ENCODE measurements at regions not wholly inside any gene's neighbourhood (a gene's known extent, or its start where the extent isn't known, plus 50 kb on each side); places are given as distances from the start of the nearest gene placed in this dataset.

DNA sequence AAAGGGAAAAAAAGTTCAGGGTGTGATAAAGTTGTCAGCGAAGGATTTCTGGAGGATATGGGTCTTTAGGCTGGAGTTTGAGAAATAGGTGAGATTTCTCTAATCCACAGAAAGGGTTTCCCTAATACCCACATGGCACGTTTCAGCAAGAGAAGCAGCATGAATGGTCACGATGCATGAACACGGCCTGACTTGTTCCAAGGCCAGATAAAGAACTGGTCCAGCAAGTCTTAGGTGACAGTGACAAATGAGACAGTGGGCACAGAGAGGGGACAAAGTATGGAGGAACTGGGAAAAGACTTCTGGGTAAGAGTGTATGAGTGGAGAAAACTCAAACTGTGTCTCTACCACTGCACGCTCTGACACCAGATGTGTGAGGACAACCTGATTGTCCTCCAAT lies 262.0 kb upstream of the FOXQ1 start:
- H3K79me2 ChIP-seq (ENCODE audit: insufficient read depth, low read length): no peaks in the 10 kb centered on the region
- no peaks in the 10 kb centered on the region for H3K27me3 ChIP-seq (ENCODE audit: insufficient read depth, low read length)
- H3K4me2 ChIP-seq (ENCODE audit: insufficient read depth, low read length): no peak overlapping the region
- TF ChIP-seq CTCF (IDR thresholded peaks at IDR 0.05; ENCODE audit: extremely low read depth, low read depth, low read length): no peak
- no peaks in the 10 kb centered on the region for H3K4me1 ChIP-seq (ENCODE audit: insufficient read depth, low read length)
- no peak overlapping the region for H3K27ac ChIP-seq (ENCODE audit: low read depth, low read length)
- no peak for DNase-seq (ENCODE audit: insufficient read length, low spot score, missing footprints)
- no peaks in the 10 kb centered on the region for H3K9me3 ChIP-seq (ENCODE audit: low read depth, low read length)
- H2AFZ ChIP-seq (ENCODE audit: low read length): no peak overlapping the region
- H3K4me3 ChIP-seq (ENCODE audit: insufficient read depth, low read length): no peak overlapping the region
- H3K36me3 ChIP-seq (ENCODE audit: insufficient read depth, low read length): no peaks in the 10 kb centered on the region
- no peaks in the 10 kb centered on the region for H4K20me1 ChIP-seq (ENCODE audit: insufficient read depth, low read length)

DNA sequence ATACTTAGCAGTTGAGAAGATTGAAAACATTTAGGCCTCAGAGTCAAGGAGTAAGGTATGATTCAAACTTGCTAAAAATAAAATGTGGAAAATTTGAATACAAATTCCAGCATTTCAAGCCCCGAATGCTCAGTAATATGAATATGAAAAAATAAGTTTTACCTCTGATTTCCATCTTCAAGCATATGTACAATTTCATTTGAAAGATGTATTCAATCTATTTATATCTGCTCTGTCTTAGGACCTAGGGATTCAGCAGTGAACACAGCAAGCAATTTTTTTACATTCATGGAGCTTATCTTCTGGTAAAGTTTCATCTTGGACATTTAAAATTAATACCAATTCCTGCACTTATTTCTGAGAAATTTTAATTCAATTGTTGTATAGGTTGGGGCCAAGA lies 262.7 kb upstream of the FOXQ1 start:
- Histone ChIP-seq H3K27ac (ENCODE audit: low read depth, low read length) (no peak overlapping the region), H3K27me3 (ENCODE audit: insufficient read depth, low read length) (no peaks in the 10 kb centered on the region)

DNA sequence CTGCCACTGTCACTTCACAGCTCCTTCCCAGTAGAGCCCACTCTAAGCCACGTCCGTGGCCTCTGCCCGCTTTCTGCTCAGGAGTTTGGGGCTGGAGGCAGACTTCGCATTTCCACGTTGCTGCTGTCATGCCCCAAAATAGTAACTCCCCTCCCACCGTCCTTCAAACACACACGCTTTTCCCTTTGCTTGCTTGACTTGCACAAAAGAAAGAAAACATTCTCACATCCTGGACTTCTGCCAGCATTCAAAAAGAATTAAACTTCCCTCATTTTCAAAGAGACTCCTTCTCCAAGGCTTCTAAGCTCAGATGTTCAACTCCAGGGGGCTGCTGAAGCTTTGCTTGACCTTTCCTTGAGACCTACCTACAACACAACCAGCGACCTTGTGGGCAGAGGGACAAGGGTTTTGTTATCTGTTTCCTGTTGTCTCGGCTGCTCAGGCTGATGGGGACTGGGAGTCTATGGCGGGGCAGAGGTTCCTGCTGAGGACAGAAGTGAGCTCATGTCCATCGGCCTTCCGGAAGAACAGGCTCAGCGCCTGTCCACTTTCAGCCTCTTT lies 263.8 kb upstream of the FOXQ1 start:
- DNase-seq (ENCODE audit: insufficient read length, low spot score, missing footprints): no peak
- Histone ChIP-seq H3K27me3 (ENCODE audit: insufficient read depth, low read length) (peaks cover 4% of the 10 kb centered on the region), H3K36me3 (ENCODE audit: insufficient read depth, low read length) (no peaks in the 10 kb centered on the region), H3K4me2 (ENCODE audit: insufficient read depth, low read length) (no peak overlapping the region), H3K4me1 (ENCODE audit: insufficient read depth, low read length) (no peaks in the 10 kb centered on the region), H2AFZ (ENCODE audit: low read length) (no peak overlapping the region), H3K4me3 (ENCODE audit: insufficient read depth, low read length) (no peak overlapping the region), H3K79me2 (ENCODE audit: insufficient read depth, low read length) (no peaks in the 10 kb centered on the region), H3K27ac (ENCODE audit: low read depth, low read length) (no peak overlapping the region), H4K20me1 (ENCODE audit: insufficient read depth, low read length) (no peaks in the 10 kb centered on the region), H3K9me3 (ENCODE audit: low read depth, low read length) (no peaks in the 10 kb centered on the region)
- no peak for TF ChIP-seq CTCF (IDR thresholded peaks at IDR 0.05; ENCODE audit: extremely low read depth, low read depth, low read length)

More for the DNA sequence above, 262.7 kb upstream of the FOXQ1 start:
- H3K4me2 ChIP-seq (ENCODE audit: insufficient read depth, low read length): no peak overlapping the region
- H3K9me3 ChIP-seq (ENCODE audit: low read depth, low read length): no peaks in the 10 kb centered on the region
- H3K79me2 ChIP-seq (ENCODE audit: insufficient read depth, low read length): no peaks in the 10 kb centered on the region
- no peaks in the 10 kb centered on the region for H4K20me1 ChIP-seq (ENCODE audit: insufficient read depth, low read length)
- no peak for TF ChIP-seq CTCF (IDR thresholded peaks at IDR 0.05; ENCODE audit: extremely low read depth, low read depth, low read length)
- H3K4me1 ChIP-seq (ENCODE audit: insufficient read depth, low read length): no peaks in the 10 kb centered on the region
- H3K36me3 ChIP-seq (ENCODE audit: insufficient read depth, low read length): no peaks in the 10 kb centered on the region
- H2AFZ ChIP-seq (ENCODE audit: low read length): no peak overlapping the region
- no peak overlapping the region for H3K4me3 ChIP-seq (ENCODE audit: insufficient read depth, low read length)
- DNase-seq (ENCODE audit: insufficient read length, low spot score, missing footprints): no peak

- no peak overlapping the region for H2AFZ ChIP-seq (ENCODE audit: low read length)
- DNase-seq (ENCODE audit: insufficient read length, low spot score, missing footprints): no peak
- no peak for TF ChIP-seq CTCF (IDR thresholded peaks at IDR 0.05; ENCODE audit: extremely low read depth, low read depth, low read length)
- peaks cover 10% of the 10 kb centered on the region for H3K27me3 ChIP-seq (ENCODE audit: insufficient read depth, low read length)
- no peak overlapping the region for H3K4me3 ChIP-seq (ENCODE audit: insufficient read depth, low read length)
- no peaks in the 10 kb centered on the region for H3K79me2 ChIP-seq (ENCODE audit: insufficient read depth, low read length)
- H3K27ac ChIP-seq (ENCODE audit: low read depth, low read length): no peak overlapping the region
- no peaks in the 10 kb centered on the region for H3K4me1 ChIP-seq (ENCODE audit: insufficient read depth, low read length)
- no peaks in the 10 kb centered on the region for H3K9me3 ChIP-seq (ENCODE audit: low read depth, low read length)
- no peaks in the 10 kb centered on the region for H3K36me3 ChIP-seq (ENCODE audit: insufficient read depth, low read length)
- no peaks in the 10 kb centered on the region for H4K20me1 ChIP-seq (ENCODE audit: insufficient read depth, low read length)
- H3K4me2 ChIP-seq (ENCODE audit: insufficient read depth, low read length): no peak overlapping the region
Measured at GRCh38 chr6:1045239-1045638, 266.7 kb upstream of the FOXQ1 start.

All from osteoblast (primary cell).